ENCODE measurements at regions not wholly inside any gene's neighbourhood (a gene's known extent, or its start where the extent isn't known, plus 50 kb on each side); places are given as distances from the start of the nearest gene placed in this dataset.

DNA sequence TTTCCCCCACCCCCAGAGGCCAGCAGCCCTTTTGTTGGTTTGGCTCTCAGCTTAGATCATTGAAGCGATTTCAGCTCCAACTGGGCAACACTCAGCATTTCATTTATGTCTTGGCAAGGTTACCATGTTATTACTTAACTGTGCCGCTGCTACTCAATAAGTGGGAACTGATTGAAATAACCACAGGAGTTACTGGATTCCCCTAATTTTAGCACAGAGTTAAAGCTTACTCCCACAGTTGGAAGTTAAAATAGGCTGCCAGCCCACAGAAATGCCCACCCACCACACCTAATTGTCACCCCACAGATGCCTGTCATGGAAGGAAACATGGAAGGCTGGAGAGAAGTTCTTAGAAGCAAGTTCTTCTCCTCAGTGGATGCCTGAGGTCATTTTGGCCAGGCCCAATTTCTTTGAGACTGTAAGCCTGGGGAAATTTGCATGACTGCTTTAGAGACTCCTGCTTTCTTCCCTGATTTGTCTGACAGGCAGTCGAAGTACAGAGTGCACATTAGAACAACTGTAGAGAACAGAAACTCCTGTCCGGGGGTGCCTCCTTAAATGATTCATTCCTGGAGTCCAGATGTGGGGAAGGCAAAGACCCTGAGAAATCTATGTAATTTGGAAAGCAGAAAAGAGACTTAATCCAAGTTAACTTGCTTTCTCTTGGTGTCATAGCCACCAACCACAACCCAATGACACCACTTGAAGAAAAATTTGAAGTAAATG is 370.0 kb downstream of the ZSWIM6 start:
- TF ChIP-seq POLR2A (IDR thresholded peaks at IDR 0.05), result no peak
- TF ChIP-seq, protein P1, sequence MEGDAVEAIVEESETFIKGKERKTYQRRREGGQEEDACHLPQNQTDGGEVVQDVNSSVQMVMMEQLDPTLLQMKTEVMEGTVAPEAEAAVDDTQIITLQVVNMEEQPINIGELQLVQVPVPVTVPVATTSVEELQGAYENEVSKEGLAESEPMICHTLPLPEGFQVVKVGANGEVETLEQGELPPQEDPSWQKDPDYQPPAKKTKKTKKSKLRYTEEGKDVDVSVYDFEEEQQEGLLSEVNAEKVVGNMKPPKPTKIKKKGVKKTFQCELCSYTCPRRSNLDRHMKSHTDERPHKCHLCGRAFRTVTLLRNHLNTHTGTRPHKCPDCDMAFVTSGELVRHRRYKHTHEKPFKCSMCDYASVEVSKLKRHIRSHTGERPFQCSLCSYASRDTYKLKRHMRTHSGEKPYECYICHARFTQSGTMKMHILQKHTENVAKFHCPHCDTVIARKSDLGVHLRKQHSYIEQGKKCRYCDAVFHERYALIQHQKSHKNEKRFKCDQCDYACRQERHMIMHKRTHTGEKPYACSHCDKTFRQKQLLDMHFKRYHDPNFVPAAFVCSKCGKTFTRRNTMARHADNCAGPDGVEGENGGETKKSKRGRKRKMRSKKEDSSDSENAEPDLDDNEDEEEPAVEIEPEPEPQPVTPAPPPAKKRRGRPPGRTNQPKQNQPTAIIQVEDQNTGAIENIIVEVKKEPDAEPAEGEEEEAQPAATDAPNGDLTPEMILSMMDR (IDR thresholded peaks at IDR 0.05), result no peak

All from testis (tissue), 2 donors.